Common myeloid progenitor, CD34-positive (primary cell): ENCODE measurements at regions not wholly inside any gene's neighbourhood (a gene's known extent, or its start where the extent isn't known, plus 50 kb on each side); places are given as distances from the start of the nearest gene placed in this dataset.

Experiments
- CTCF ChIA-PET: fragments of 350-600 bp; sonication (Branson Sonifier 250); formaldehyde crosslinking; loops from one replicate; lab custom pipeline; 2021; ENCODE audit warnings: antibody characterized with exemption; lab: Charles Lee
- POLR2A ChIA-PET: fragments of 350-600 bp; sonication (Branson Sonifier 250); formaldehyde crosslinking; loops from one replicate; lab custom pipeline; 2021; ENCODE audit warnings: antibody characterized with exemption; lab: Charles Lee
- DNase-seq, 3 donors: peaks; one replicate each; pipeline versions ENCODE4 v3.0.0 to v3.0.0-alpha.2; 2013
- H3K27ac ChIP-seq, 2 experiments: 1 replicate in 1 of 2; 2 replicates in 1 of 2; pipeline ENCODE4 v1.7.0; 2013; ENCODE audit warnings: inconsistent platforms in 2 of 2, low read length in 2 of 2, mild to moderate bottlenecking in 2 of 2, low read depth in 1 of 2, moderate library complexity in 1 of 2; ENCODE audit not compliant: severe bottlenecking in 2 of 2, insufficient read depth in 1 of 2, poor library complexity in 1 of 2
- H3K27me3 ChIP-seq, 5 experiments: replicated peaks in 2 of 5; 1 replicate in 3 of 5; 2 replicates in 2 of 5; pipeline versions ENCODE4 v1.6.1 to v1.7.0; 2013; ENCODE audit warnings: low read length in 4 of 5, mild to moderate bottlenecking in 2 of 5, moderate library complexity in 2 of 5, inconsistent platforms in 1 of 5; ENCODE audit not compliant: insufficient read depth in 5 of 5, control insufficient read depth in 4 of 5
- H3K36me3 ChIP-seq, 4 experiments: 1 replicate in 2 of 4; 2 replicates in 2 of 4; pipeline versions ENCODE4 v1.6.1 to v1.7.0; 2013; ENCODE audit warnings: low read length in 3 of 4, control low read depth in 1 of 4, mild to moderate bottlenecking in 1 of 4; ENCODE audit not compliant: control insufficient read depth in 4 of 4, insufficient read depth in 4 of 4
- H3K4me1 ChIP-seq, 4 experiments: 1 replicate in 3 of 4; 2 replicates in 1 of 4; pipeline versions ENCODE4 v1.6.1 to v1.7.1; 2013; ENCODE audit warnings: low read length in 3 of 4, mild to moderate bottlenecking in 3 of 4, control low read depth in 1 of 4, inconsistent platforms in 1 of 4, moderate library complexity in 1 of 4; ENCODE audit not compliant: control insufficient read depth in 4 of 4, insufficient read depth in 4 of 4; ENCODE audit errors: control extremely low read depth in 1 of 4
- H3K4me3 ChIP-seq, 7 experiments: 1 replicate in 4 of 7; 2 replicates in 3 of 7; pipeline versions ENCODE4 v1.5.1 to v1.7.0; 2013; ENCODE audit warnings: mild to moderate bottlenecking in 7 of 7, low read length in 6 of 7, moderate library complexity in 6 of 7, inconsistent platforms in 2 of 7, low read depth in 2 of 7, control low read depth in 1 of 7; ENCODE audit not compliant: insufficient read depth in 4 of 7, control insufficient read depth in 1 of 7; ENCODE audit errors: extremely low read depth in 1 of 7
- H3K9me3 ChIP-seq, 5 experiments: 1 replicate in 4 of 5; 2 replicates in 1 of 5; pipeline versions ENCODE4 v1.6.1 to v1.7.1; 2013; ENCODE audit warnings: low read length in 4 of 5, mild to moderate bottlenecking in 2 of 5, inconsistent platforms in 1 of 5, low read depth in 1 of 5, moderate library complexity in 1 of 5; ENCODE audit not compliant: control insufficient read depth in 4 of 5, insufficient read depth in 2 of 5; ENCODE audit errors: control extremely low read depth in 1 of 5
- WGBS: methylation state at CpG from one replicate; pipeline ENCODE4 v1.1.5; 2013; ENCODE audit not compliant: insufficient coverage; 5-methylcytosine and 5-hydroxymethylcytosine counted together

GRCh38 chrX:4238916-4239315 is 525.5 kb upstream of the PRKX start:
- H3K9me3 ChIP-seq: peaks cover 4 to 20% (median 9%) of the 10 kb centered on the region in 5 experiments
- no peaks in the 10 kb centered on the region for H3K27me3 ChIP-seq
- H3K36me3 ChIP-seq: no peaks in the 10 kb centered on the region
- H3K4me3 ChIP-seq: no peak overlapping the region
- POLR2A ChIA-PET: interaction anchor here (0.8 kb wide), 1 partner anchor 85 kb away, joined by 4 read pairs; no protein-coding TSS in a partner anchor
- CTCF ChIA-PET: no interaction called here
- WGBS: no CpG with 5 or more reads among the region's 3 CpGs
- no peak for DNase-seq
- H3K27ac ChIP-seq: no peak overlapping the region
- peaks cover 0 to 4% (median 0%) of the 10 kb centered on the region in 4 experiments for H3K4me1 ChIP-seq

- no peaks in the 10 kb centered on the region for H3K36me3 ChIP-seq
- CTCF ChIA-PET: no interaction called here
- no peak overlapping the region for H3K27ac ChIP-seq
- POLR2A ChIA-PET: no interaction called here
- DNase-seq: no peak
- H3K9me3 ChIP-seq: no peaks in the 10 kb centered on the region
- H3K4me1 ChIP-seq: no peaks in the 10 kb centered on the region
- H3K4me3 ChIP-seq: no peak overlapping the region
- H3K27me3 ChIP-seq: no peaks in the 10 kb centered on the region
- WGBS: no CpG with 5 or more reads among the region's 2 CpGs
Observed at GRCh38 chrX:4225086-4225485, 511.6 kb upstream of the PRKX start.

- no peaks in the 10 kb centered on the region for H3K27me3 ChIP-seq
- H3K36me3 ChIP-seq: no peaks in the 10 kb centered on the region
- no peak overlapping the region for H3K27ac ChIP-seq
- H3K9me3 ChIP-seq: no peaks in the 10 kb centered on the region
- DNase-seq: no peak
- CTCF ChIA-PET: no interaction called here
- 30% methylated on average over 3 of the region's 3 CpGs for WGBS
- no peaks in the 10 kb centered on the region for H3K4me1 ChIP-seq
- H3K4me3 ChIP-seq: no peak overlapping the region
- POLR2A ChIA-PET: no interaction called here
Observed at GRCh38 chrX:4206941-4207340, 493.5 kb upstream of the PRKX start.

- Histone ChIP-seq H3K27ac (no peak overlapping the region), H3K36me3 (no peaks in the 10 kb centered on the region), H3K9me3 (no peaks in the 10 kb centered on the region), H3K4me1 (no peaks in the 10 kb centered on the region), H3K4me3 (no peak overlapping the region), H3K27me3 (no peaks in the 10 kb centered on the region)
- WGBS: 100% methylated on average over 2 of the region's 6 CpGs
- ChIA-PET CTCF (no interaction called here), POLR2A (no interaction called here)
- DNase-seq: no peak
Observed at GRCh38 chrX:4197971-4198370, 484.5 kb upstream of the PRKX start.

GRCh38 chrX:4193500-4194155 is 480.2 kb upstream of the PRKX start:
- DNase-seq: no peak
- Histone ChIP-seq H3K36me3 (no peaks in the 10 kb centered on the region), H3K27ac (no peak overlapping the region), H3K27me3 (no peaks in the 10 kb centered on the region), H3K9me3 (no peaks in the 10 kb centered on the region), H3K4me3 (no peak overlapping the region), H3K4me1 (no peaks in the 10 kb centered on the region)
- ChIA-PET CTCF (no interaction called here), POLR2A (no interaction called here)
- 96% methylated on average over 2 of the region's 6 CpGs for WGBS

GRCh38 chrX:4186331-4186730 is 472.9 kb upstream of the PRKX start:
- WGBS: 100% methylated on average over 1 of the region's 2 CpGs
- H3K4me1 ChIP-seq: no peaks in the 10 kb centered on the region
- no peak for DNase-seq
- ChIA-PET CTCF (no interaction called here), POLR2A (no interaction called here)
- H3K36me3 ChIP-seq: no peaks in the 10 kb centered on the region
- H3K9me3 ChIP-seq: no peaks in the 10 kb centered on the region
- H3K27ac ChIP-seq: no peak overlapping the region
- H3K4me3 ChIP-seq: no peak overlapping the region
- H3K27me3 ChIP-seq: no peaks in the 10 kb centered on the region

GRCh38 chrX:4185086-4185485 is 471.6 kb upstream of the PRKX start:
- ChIA-PET POLR2A (no interaction called here), CTCF (no interaction called here)
- H3K27ac ChIP-seq: no peak overlapping the region
- no peaks in the 10 kb centered on the region for H3K27me3 ChIP-seq
- no peaks in the 10 kb centered on the region for H3K4me1 ChIP-seq
- no peak overlapping the region for H3K4me3 ChIP-seq
- DNase-seq: no peak
- no peaks in the 10 kb centered on the region for H3K36me3 ChIP-seq
- H3K9me3 ChIP-seq: no peaks in the 10 kb centered on the region
- no CpG with 5 or more reads among the region's 4 CpGs for WGBS
